HEK293 (cell line): ENCODE measurements at regions not wholly inside any gene's neighbourhood (a gene's known extent, or its start where the extent isn't known, plus 50 kb on each side); places are given as distances from the start of the nearest gene placed in this dataset.

Source experiments
- CTCF ChIA-PET: fragments of 350-600 bp; formaldehyde crosslinking; extraction: SDS; loops from one replicate; lab custom pipeline; 2021; ENCODE audit warnings: antibody characterized with exemption; lab: Yijun Ruan, JAX
- POLR2A ChIA-PET: fragments of 300-600 bp; formaldehyde crosslinking; extraction: SDS; loops from one replicate; lab custom pipeline; 2020; ENCODE audit warnings: antibody characterized with exemption, inconsistent platforms; lab: Yijun Ruan, JAX
- H3K27ac ChIP-seq: fragments of 200-500 bp; sonication (Bioruptor generic); 2 replicates; pipeline ENCODE4 v1.5.1; 2014; ENCODE audit warnings: low read depth, low read length, control low read depth, inconsistent platforms; ENCODE audit errors: extremely low read depth
- H3K36me3 ChIP-seq, 2 experiments: fragments of 200-500 bp in 1 of 2; sonication (Bioruptor generic) in 1 of 2; 1 replicate in 1 of 2; 2 replicates in 1 of 2; pipeline ENCODE4 v1.5.1; 2014 to 2017; ENCODE audit warnings: inconsistent platforms in 2 of 2, low read length in 2 of 2; ENCODE audit not compliant: control insufficient read depth in 2 of 2, insufficient read depth in 1 of 2
- H3K4me1 ChIP-seq: fragments of 200-500 bp; sonication (Bioruptor generic); 2 replicates; pipeline ENCODE4 v1.5.1; 2014; ENCODE audit warnings: mild to moderate bottlenecking, low read length, inconsistent platforms; ENCODE audit not compliant: control insufficient read depth, insufficient read depth
- H3K4me3 ChIP-seq: 2 replicates; pipeline ENCODE4 v1.5.1; 2011; ENCODE audit warnings: low read depth, mild to moderate bottlenecking, control low read depth, low read length, moderate library complexity
- H3K9me3 ChIP-seq: fragments of 200-500 bp; sonication (Bioruptor generic); 2 replicates; pipeline ENCODE4 v1.5.1; 2014; ENCODE audit warnings: low read depth, low read length, inconsistent platforms; ENCODE audit not compliant: control insufficient read depth, insufficient read depth
- FEZF1 ChIP-seq: fragments of 450-650 bp; formaldehyde crosslinking; IDR thresholded peaks from 2 replicates; pipeline ENCODE4 v1.5.1; 2016; ENCODE audit warnings: missing biosample characterization, missing genetic modification characterization
- KLF7 ChIP-seq: fragments of 450-650 bp; formaldehyde crosslinking; IDR thresholded peaks from 2 replicates; pipeline ENCODE4 v1.5.1; 2016; ENCODE audit warnings: missing biosample characterization, missing genetic modification characterization, borderline replicate concordance
- OVOL3 ChIP-seq: fragments of 450-650 bp; formaldehyde crosslinking; IDR thresholded peaks from 2 replicates; pipeline ENCODE4 v1.5.1; 2016; ENCODE audit warnings: missing biosample characterization, missing genetic modification characterization
- ZNF10 ChIP-seq: fragments of 450-650 bp; formaldehyde crosslinking; IDR thresholded peaks from 2 replicates; pipeline ENCODE4 v1.5.1; 2017; ENCODE audit warnings: missing biosample characterization, missing genetic modification characterization
- ZNF140 ChIP-seq: fragments of 450-650 bp; formaldehyde crosslinking; IDR thresholded peaks from 2 replicates; pipeline ENCODE4 v1.5.1; 2016; ENCODE audit warnings: missing biosample characterization, missing genetic modification characterization
- ZNF155 ChIP-seq: fragments of 450-650 bp; formaldehyde crosslinking; IDR thresholded peaks from 2 replicates; pipeline ENCODE4 v1.5.1; 2016; ENCODE audit warnings: missing biosample characterization, missing genetic modification characterization
- ZNF157 ChIP-seq: fragments of 450-650 bp; formaldehyde crosslinking; IDR thresholded peaks from 2 replicates; pipeline ENCODE4 v1.5.1; 2016; ENCODE audit warnings: missing biosample characterization, missing genetic modification characterization
- ZNF335 ChIP-seq: fragments of 450-650 bp; formaldehyde crosslinking; conservative IDR thresholded peaks from 2 replicates; pipeline ENCODE4 v1.5.1; 2016; ENCODE audit warnings: missing biosample characterization, missing genetic modification characterization
- ZNF416 ChIP-seq: fragments of 450-650 bp; formaldehyde crosslinking; IDR thresholded peaks from 2 replicates; pipeline ENCODE4 v1.5.1; 2016; ENCODE audit warnings: missing biosample characterization, missing genetic modification characterization
- ZNF423 ChIP-seq: fragments of 450-650 bp; formaldehyde crosslinking; IDR thresholded peaks from 2 replicates; pipeline ENCODE4 v1.5.1; 2016; ENCODE audit warnings: missing biosample characterization, missing genetic modification characterization
- ZNF433 ChIP-seq: fragments of 450-650 bp; formaldehyde crosslinking; IDR thresholded peaks from 2 replicates; pipeline ENCODE4 v1.5.1; 2016; ENCODE audit warnings: missing biosample characterization, missing genetic modification characterization, low read depth
- ZNF48 ChIP-seq: fragments of 450-650 bp; formaldehyde crosslinking; IDR thresholded peaks from 2 replicates; pipeline ENCODE4 v1.5.1; 2016; ENCODE audit warnings: missing biosample characterization, missing genetic modification characterization
- ZNF521 ChIP-seq: fragments of 450-650 bp; formaldehyde crosslinking; IDR thresholded peaks from 2 replicates; pipeline ENCODE4 v1.5.1; 2017; ENCODE audit warnings: missing biosample characterization, mild to moderate bottlenecking, missing genetic modification characterization
- ZNF529 ChIP-seq: fragments of 450-650 bp; formaldehyde crosslinking; IDR thresholded peaks from 2 replicates; pipeline ENCODE4 v1.5.1; 2017; ENCODE audit warnings: missing genetic modification characterization, missing biosample characterization; ENCODE audit not compliant: insufficient replicate concordance
- ZNF571 ChIP-seq: fragments of 450-650 bp; formaldehyde crosslinking; IDR thresholded peaks from 2 replicates; pipeline ENCODE4 v1.5.0; 2017; ENCODE audit warnings: missing biosample characterization, missing genetic modification characterization
- ZNF596 ChIP-seq: fragments of 450-650 bp; IDR thresholded peaks from 2 replicates; pipeline ENCODE4 v1.5.0; 2018; ENCODE audit warnings: missing biosample characterization, mild to moderate bottlenecking, missing genetic modification characterization, moderate library complexity
- ZNF623 ChIP-seq: fragments of 450-650 bp; formaldehyde crosslinking; IDR thresholded peaks from 2 replicates; pipeline ENCODE4 v1.5.1; 2016; ENCODE audit warnings: missing biosample characterization, missing genetic modification characterization
- ZNF629 ChIP-seq: fragments of 450-650 bp; formaldehyde crosslinking; IDR thresholded peaks from 2 replicates; pipeline ENCODE4 v1.5.1; 2017; ENCODE audit warnings: missing biosample characterization, missing genetic modification characterization
- ZNF658 ChIP-seq: fragments of 450-650 bp; formaldehyde crosslinking; IDR thresholded peaks from 2 replicates; pipeline ENCODE4; 2016; ENCODE audit warnings: missing biosample characterization, missing genetic modification characterization
- ZNF747 ChIP-seq: fragments of 450-650 bp; formaldehyde crosslinking; IDR thresholded peaks from 2 replicates; pipeline ENCODE4 v1.5.1; 2016; ENCODE audit warnings: missing biosample characterization, missing genetic modification characterization
- TF ChIP-seq, protein P1 (sequence below): fragments of 450-650 bp; formaldehyde crosslinking; IDR thresholded peaks from 2 replicates; pipeline ENCODE4 v1.5.1; 2016; ENCODE audit warnings: missing biosample characterization, missing genetic modification characterization
- TF ChIP-seq, protein P2 (sequence below): fragments of 450-650 bp; formaldehyde crosslinking; IDR thresholded peaks from 2 replicates; pipeline ENCODE4 v1.5.1; 2017; ENCODE audit warnings: missing biosample characterization, missing genetic modification characterization
- TF ChIP-seq, protein P3 (sequence below): fragments of 450-650 bp; formaldehyde crosslinking; IDR thresholded peaks from 2 replicates; pipeline ENCODE4 v1.5.1; 2017; ENCODE audit warnings: missing biosample characterization, missing genetic modification characterization
- TF ChIP-seq, protein P4 (sequence below): fragments of 450-650 bp; formaldehyde crosslinking; optimal IDR thresholded peaks from 2 replicates; pipeline ENCODE3; 2016; ENCODE audit warnings: missing biosample characterization, mild to moderate bottlenecking, missing genetic modification characterization
- TF ChIP-seq, protein P5 (sequence below): fragments of 450-650 bp; formaldehyde crosslinking; IDR thresholded peaks from 2 replicates; pipeline ENCODE4; 2016; ENCODE audit warnings: missing biosample characterization, missing genetic modification characterization

DNA sequence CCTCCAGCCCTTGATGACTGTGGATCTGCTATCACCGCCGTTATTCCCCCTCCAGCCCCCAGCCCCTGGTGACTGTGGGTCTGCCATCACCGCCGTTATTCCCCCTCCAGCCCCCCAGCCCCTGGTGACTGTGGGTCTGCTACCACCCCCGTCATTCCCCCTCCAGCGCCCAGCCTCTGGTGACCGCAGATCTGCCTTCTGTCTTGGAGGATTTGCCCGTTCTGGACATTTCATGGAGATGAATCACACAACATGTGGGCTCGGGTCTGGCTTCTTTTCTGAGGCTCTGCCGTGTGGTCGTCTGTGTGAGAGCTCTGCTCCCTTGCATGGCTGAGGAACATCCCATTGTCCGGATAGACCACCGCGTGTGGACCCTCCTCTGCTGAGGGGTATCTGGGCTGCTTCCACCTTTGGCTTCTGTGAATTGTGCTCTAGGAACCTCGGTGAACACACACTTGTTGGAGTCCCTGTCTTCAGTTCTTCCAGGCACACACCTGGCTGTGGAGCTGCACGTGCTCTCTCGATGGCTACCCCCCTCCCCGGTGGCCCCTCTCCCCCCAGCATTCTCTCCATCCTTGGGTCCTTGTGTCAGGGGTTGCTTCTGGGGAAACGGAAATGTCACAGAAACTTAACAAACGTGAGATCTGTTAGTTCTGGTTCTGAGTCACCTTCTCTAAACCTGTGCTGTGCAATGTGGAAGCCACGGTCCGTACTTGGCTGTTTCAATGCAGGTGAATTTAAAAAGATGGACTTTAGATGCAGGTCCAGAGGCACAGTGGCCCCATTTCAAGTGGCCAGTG, 105.3 kb upstream of the COL5A1 start (continued):
- TF ChIP-seq OVOL3 (tag by site-specific recombination) (no peak), ZNF529 (tag by site-specific recombination) (no peak), ZNF571 (no peak), ZNF629 (tag by site-specific recombination) (no peak)
- TF ChIP-seq, all 188 proteins: peak for 0

DNA sequence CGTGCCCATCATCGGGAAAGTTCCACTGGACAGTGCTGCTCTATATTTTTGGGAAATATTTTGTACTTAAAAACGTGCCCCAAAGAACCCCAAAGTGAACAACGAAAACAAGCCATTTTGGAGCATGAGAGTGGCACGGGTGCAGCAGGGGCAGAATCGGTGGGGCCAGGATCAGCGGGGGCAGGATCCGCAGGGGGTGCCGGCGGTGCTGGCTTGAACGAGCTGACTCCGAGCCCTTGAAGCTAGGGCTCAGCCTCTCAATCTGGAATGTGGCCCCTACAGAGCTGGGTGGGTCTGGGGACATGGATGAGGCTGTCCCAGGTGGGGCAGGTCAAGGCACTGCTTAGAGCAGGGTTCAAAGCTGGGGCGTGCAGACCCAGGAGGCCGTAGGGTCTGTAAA, 104.7 kb upstream of the COL5A1 start:
- H3K9me3 ChIP-seq: no peaks in the 10 kb centered on the region
- no peaks in the 10 kb centered on the region for H3K4me1 ChIP-seq
- TF ChIP-seq ZNF10 (tag by site-specific recombination): no peak
- TF ChIP-seq, protein P1, sequence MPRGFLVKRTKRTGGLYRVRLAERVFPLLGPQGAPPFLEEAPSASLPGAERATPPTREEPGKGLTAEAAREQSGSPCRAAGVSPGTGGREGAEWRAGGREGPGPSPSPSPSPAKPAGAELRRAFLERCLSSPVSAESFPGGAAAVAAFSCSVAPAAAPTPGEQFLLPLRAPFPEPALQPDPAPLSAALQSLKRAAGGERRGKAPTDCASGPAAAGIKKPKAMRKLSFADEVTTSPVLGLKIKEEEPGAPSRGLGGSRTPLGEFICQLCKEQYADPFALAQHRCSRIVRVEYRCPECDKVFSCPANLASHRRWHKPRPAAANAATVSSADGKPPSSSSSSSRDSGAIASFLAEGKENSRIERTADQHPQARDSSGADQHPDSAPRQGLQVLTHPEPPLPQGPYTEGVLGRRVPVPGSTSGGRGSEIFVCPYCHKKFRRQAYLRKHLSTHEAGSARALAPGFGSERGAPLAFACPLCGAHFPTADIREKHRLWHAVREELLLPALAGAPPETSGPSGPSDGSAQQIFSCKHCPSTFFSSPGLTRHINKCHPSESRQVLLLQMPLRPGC: no peak
- TF ChIP-seq ZNF658 (tag by site-specific recombination): no peak
- no peak for TF ChIP-seq ZNF416 (tag by site-specific recombination)
- TF ChIP-seq, protein P2, sequence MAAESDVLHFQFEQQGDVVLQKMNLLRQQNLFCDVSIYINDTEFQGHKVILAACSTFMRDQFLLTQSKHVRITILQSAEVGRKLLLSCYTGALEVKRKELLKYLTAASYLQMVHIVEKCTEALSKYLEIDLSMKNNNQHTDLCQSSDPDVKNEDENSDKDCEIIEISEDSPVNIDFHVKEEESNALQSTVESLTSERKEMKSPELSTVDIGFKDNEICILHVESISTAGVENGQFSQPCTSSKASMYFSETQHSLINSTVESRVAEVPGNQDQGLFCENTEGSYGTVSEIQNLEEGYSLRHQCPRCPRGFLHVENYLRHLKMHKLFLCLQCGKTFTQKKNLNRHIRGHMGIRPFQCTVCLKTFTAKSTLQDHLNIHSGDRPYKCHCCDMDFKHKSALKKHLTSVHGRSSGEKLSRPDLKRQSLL (tag by site-specific recombination): no peak
- TF ChIP-seq, protein P3, sequence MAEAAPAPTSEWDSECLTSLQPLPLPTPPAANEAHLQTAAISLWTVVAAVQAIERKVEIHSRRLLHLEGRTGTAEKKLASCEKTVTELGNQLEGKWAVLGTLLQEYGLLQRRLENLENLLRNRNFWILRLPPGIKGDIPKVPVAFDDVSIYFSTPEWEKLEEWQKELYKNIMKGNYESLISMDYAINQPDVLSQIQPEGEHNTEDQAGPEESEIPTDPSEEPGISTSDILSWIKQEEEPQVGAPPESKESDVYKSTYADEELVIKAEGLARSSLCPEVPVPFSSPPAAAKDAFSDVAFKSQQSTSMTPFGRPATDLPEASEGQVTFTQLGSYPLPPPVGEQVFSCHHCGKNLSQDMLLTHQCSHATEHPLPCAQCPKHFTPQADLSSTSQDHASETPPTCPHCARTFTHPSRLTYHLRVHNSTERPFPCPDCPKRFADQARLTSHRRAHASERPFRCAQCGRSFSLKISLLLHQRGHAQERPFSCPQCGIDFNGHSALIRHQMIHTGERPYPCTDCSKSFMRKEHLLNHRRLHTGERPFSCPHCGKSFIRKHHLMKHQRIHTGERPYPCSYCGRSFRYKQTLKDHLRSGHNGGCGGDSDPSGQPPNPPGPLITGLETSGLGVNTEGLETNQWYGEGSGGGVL: no peak
- TF ChIP-seq ZNF521: no peak
- TF ChIP-seq ZNF140 (tag by site-specific recombination): no peak
- TF ChIP-seq KLF7 (tag by site-specific recombination): no peak
- no peak for TF ChIP-seq ZNF433 (tag by site-specific recombination)
- no peaks in the 10 kb centered on the region for H3K36me3 ChIP-seq
- CTCF ChIA-PET: interaction anchor here (1.4 to 2.8 kb wide), 2 partner anchors 88 to 94 kb away, joined by 5 to 13 read pairs; no protein-coding TSS in a partner anchor
- no peak overlapping the region for H3K27ac ChIP-seq
- POLR2A ChIA-PET: interaction anchor here (1.0 kb wide), 1 partner anchor 15 kb away, joined by 3 read pairs; no protein-coding TSS in a partner anchor
- H3K4me3 ChIP-seq: no peak overlapping the region

DNA sequence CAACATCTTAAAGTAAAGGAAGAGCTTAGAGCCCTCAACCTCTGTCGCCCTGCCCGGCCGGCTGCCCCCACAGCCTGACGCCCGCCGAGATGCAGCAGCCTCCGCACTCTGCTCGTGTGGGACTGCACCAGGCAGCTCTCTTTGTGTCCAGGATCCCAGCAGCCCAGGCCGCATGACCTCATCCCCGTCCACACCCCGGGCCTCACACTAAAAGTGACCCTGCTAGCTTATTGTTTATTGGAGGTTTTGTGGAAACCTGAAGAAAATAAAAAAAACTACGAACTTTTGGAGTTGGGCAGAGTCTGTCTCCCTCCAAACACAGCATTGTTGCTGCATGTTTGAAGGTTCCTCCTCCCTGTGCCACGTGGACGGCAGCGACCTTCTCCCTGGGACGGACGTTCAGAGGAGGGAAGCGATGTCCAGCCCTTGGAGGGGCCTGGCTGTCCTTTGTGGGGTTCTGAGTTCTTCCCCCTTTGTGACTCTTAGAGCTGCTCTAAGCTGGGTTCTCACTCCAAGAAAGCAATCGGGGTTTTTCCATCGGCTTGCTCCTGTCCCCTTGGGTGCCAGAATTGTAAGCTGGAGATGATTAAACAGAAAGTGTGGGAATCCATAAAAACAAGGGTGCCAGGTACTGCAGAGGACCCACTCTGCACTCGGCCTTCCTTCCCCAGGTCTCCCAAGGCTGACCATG, 103.5 kb upstream of the COL5A1 start:
- no peaks in the 10 kb centered on the region for H3K4me1 ChIP-seq
- no peaks in the 10 kb centered on the region for H3K9me3 ChIP-seq
- H3K27ac ChIP-seq: no peak overlapping the region
- POLR2A ChIA-PET: interaction anchor here (0.6 to 1.0 kb wide), 2 partner anchors 14 to 390 kb away, joined by 3 to 8 read pairs; no protein-coding TSS in a partner anchor
- H3K36me3 ChIP-seq: no peaks in the 10 kb centered on the region
- H3K4me3 ChIP-seq: no peak overlapping the region
- CTCF ChIA-PET: interaction anchor here (0.6 to 2.8 kb wide), 4 partner anchors 38 to 151 kb away, joined by 3 to 13 read pairs (median 4); no protein-coding TSS in a partner anchor
- TF ChIP-seq, protein P4, sequence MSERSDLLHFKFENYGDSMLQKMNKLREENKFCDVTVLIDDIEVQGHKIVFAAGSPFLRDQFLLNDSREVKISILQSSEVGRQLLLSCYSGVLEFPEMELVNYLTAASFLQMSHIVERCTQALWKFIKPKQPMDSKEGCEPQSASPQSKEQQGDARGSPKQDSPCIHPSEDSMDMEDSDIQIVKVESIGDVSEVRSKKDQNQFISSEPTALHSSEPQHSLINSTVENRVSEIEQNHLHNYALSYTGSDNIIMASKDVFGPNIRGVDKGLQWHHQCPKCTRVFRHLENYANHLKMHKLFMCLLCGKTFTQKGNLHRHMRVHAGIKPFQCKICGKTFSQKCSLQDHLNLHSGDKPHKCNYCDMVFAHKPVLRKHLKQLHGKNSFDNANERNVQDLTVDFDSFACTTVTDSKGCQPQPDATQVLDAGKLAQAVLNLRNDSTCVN (tag by site-specific recombination): no peak
- TF ChIP-seq ZNF48 (no peak), FEZF1 (tag by site-specific recombination) (no peak), ZNF747 (tag by site-specific recombination) (no peak), ZNF155 (tag by site-specific recombination) (no peak), ZNF423 (tag by site-specific recombination) (no peak), ZNF623 (no peak), ZNF157 (no peak), ZNF335 (tag by site-specific recombination) (no peak), ZNF596 (no peak)
- TF ChIP-seq, protein P5, sequence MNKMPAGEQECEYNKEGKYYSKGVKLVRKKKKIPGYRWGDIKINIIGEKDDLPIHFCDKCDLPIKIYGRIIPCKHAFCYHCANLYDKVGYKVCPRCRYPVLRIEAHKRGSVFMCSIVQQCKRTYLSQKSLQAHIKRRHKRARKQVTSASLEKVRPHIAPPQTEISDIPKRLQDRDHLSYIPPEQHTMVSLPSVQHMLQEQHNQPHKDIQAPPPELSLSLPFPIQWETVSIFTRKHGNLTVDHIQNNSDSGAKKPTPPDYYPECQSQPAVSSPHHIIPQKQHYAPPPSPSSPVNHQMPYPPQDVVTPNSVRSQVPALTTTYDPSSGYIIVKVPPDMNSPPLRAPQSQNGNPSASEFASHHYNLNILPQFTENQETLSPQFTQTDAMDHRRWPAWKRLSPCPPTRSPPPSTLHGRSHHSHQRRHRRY (tag by site-specific recombination): no peak
